ENCODE measurements at regions not wholly inside any gene's neighbourhood (a gene's known extent, or its start where the extent isn't known, plus 50 kb on each side); places are given as distances from the start of the nearest gene placed in this dataset.

GRCh38 chr9:75448281-75448680 lies 360.0 kb downstream of the OSTF1 start:
- TF ChIP-seq, protein P1, sequence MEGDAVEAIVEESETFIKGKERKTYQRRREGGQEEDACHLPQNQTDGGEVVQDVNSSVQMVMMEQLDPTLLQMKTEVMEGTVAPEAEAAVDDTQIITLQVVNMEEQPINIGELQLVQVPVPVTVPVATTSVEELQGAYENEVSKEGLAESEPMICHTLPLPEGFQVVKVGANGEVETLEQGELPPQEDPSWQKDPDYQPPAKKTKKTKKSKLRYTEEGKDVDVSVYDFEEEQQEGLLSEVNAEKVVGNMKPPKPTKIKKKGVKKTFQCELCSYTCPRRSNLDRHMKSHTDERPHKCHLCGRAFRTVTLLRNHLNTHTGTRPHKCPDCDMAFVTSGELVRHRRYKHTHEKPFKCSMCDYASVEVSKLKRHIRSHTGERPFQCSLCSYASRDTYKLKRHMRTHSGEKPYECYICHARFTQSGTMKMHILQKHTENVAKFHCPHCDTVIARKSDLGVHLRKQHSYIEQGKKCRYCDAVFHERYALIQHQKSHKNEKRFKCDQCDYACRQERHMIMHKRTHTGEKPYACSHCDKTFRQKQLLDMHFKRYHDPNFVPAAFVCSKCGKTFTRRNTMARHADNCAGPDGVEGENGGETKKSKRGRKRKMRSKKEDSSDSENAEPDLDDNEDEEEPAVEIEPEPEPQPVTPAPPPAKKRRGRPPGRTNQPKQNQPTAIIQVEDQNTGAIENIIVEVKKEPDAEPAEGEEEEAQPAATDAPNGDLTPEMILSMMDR (IDR thresholded peaks at IDR 0.05 in 4 of 5, conservative IDR thresholded peaks at IDR 0.05 in 1 of 5) = no peak
- TF ChIP-seq POLR2A (IDR thresholded peaks at IDR 0.05) = no peak
